HUDEP-2 (cell line): ENCODE measurements at regions not wholly inside any gene's neighbourhood (a gene's known extent, or its start where the extent isn't known, plus 50 kb on each side); places are given as distances from the start of the nearest gene placed in this dataset.

Experiments
- DNase-seq, 76 experiments: peaks; one replicate each; lab custom pipeline; 2025; ENCODE audit not compliant: unreplicated experiment in 76 of 76; lab: John Stamatoyannopoulos, UW

- DNase-seq = no peak
Measured at GRCh38 chr2:150027164-150027563, 439.6 kb upstream of the MMADHC start.

DNA sequence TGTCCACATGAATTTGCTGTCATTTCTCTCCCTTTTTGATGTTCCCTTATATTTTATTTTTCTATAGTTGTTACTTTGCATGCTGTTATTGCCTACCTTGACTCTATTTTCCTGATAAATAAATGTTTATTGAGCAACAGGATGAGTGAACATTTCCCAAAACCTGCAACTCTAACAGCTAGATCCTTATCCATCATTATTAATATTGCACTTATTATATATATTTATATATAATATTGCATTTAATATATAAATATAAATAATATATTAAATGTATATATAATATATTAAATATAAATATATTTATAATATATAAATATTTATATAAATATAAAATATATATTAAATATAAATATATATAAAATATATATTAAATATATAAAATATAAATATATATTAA lies 436.1 kb upstream of the MMADHC start:
- no peak for DNase-seq

DNA sequence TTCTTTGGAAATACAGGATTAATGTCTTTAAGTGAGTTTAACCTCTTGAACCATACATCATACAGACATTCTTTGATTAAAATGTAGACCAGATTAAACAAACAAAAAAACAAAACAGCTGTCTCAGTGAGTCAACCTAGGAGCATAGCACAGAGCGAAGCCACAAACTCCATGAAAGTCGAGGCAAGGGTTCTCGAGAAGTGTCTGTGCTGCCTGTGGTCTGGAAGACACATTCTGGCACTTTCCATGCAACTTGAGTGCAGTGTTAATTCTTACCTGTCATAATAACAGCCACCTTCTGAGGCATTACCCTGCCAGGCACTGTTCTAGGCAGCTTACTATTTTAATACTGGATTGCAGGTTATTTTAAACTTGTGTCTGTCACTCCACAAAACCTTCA lies 435.5 kb upstream of the MMADHC start:
- DNase-seq = no peak

DNA sequence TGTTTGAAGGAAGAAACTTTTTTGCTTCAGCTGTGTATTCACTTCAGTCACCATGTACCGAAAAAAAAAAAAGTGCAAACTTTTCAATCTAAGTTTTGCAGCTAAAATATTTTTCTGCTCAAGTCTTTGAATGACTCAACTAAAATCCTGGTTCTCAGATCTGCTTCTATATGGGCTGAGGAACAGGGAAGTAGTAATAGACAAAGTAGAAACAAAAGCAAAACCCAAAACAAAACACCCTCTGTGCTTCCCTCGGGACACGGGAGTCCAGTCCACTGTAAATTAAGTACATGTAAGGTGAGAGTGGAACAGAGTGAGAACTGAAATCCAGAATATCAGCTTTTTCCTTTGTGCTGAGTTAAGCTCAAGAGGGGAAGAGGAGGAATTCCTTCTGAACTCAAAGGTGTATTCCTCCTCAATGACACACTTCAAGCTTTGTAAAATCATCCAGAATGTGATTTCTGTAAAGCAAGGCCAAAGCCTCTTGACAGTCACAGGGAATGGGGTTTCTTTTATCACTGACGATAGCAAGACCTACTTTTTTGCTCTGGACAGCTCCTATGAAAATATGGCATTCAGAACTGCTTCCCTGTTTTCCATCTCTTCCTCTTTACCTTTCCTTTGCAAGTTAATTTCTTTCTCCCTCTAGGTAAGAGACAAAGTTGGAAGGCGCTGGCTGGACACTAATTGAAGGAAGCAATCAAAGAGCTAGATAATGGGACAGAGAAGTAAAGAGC lies 433.5 kb upstream of the MMADHC start:
- no peak for DNase-seq

- DNase-seq = no peak
Measured at GRCh38 chr2:150020221-150020620, 432.6 kb upstream of the MMADHC start.

DNA sequence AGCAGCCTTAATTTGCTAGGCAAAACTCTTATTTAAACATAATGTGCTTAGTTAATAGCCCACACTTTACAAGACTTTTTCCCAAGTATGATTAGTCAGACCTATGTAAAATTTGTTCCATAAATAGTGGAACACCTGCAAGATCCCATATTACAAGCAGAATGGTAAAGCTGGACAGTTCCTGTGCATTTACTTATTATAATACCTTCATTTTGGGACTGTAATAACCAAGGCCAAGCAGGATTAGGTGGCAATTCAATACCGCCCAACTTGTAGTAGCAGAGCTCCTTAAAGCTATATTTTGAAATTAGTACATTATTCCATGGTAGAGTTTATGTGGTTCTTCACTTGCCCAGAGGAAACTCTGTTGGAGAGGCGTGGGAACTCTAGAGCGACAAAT lies 431.5 kb upstream of the MMADHC start:
- DNase-seq = no peak

GRCh38 chr2:150012986-150013385 lies 425.4 kb upstream of the MMADHC start:
- DNase-seq = no peak

DNA sequence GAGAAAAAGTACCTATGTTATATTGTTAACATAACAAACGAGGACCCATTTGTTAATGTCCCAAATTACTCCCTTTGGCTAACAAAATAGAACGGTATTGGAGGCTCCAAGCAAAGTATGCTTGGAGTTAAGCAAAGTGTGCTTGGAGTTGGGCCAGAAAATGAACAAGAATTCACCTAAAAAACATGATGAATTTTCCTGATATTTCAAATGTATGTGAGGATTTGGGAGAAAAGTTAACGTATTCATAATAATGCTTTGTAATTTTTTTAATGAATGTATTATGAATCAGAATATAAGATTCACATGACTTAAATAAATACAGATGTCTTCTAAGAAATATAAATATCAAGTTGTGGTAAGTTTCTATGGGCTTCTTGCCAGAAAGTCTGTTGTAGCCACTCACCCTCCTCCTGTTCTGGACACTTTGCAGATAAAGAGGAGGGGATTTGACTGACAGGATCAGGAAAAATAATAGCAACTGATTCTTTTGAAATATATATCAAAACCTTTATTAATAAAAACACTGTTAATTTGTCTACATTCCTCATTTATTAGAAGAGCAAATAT lies 423.7 kb upstream of the MMADHC start:
- DNase-seq = no peak

- DNase-seq = no peak
Measured at GRCh38 chr2:150008901-150009300, 421.3 kb upstream of the MMADHC start.

GRCh38 chr2:150007815-150008430 lies 420.3 kb upstream of the MMADHC start:
- DNase-seq = no peak

GRCh38 chr2:150006591-150006990 lies 419.0 kb upstream of the MMADHC start:
- DNase-seq = no peak

- no peak for DNase-seq
Measured at GRCh38 chr2:150003544-150003943, 416.0 kb upstream of the MMADHC start.

GRCh38 chr2:150001788-150002187 lies 414.2 kb upstream of the MMADHC start:
- DNase-seq = no peak

DNA sequence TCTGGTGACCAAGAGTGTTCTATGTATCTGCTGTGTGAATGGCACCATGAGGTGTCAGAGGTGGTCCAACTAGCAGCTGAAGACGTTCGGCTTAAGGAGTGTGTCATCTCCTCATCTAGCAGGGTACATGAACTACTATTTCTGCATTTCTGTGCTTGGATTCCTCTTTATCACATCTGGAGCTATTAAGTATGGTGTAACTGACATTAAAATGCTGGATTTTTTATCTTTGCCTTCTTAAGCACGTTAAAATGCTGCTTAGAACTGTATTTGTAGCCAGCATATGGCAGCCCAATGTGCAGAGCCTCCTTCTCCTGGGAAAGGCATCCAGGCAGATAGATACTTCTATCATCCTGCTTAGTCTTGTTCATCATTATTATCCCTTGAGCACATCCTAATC lies 409.3 kb upstream of the MMADHC start:
- no peak for DNase-seq

DNA sequence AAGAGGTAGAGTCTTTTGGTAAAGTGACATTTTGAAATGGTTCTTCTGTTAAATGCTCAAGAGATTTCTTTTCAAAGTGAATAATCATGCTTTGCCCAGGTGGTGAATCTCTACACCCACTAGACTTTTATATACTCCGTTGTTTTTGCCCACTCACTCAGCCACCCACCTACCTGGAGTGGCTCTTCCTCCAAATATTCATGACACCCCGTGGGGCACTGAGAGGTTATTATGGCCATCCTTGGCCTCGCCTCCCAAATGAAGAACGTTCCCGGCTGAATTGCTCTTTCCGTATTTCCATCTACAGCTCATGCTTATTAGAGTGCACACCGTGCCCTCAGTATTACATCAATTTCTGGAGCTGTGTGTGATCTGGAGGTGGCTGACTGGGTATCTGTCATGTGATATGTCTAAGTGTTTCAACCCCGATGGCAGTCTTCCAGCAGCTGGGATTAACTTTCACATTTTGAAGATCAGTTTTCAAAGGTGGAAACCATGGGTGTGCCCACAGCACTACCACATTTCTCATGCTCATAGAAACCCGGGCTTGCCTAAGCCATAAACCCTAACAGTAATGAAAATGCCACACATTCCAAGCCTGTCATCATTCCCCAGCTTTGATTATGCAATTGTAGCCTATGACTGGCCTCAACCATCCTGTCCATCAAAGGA lies 406.6 kb upstream of the MMADHC start:
- DNase-seq = peak in 16 of 76 experiments; percentile 0 to 36 (median 23)

- no peak for DNase-seq
Measured at GRCh38 chr2:149993316-149993715, 405.7 kb upstream of the MMADHC start.

DNA sequence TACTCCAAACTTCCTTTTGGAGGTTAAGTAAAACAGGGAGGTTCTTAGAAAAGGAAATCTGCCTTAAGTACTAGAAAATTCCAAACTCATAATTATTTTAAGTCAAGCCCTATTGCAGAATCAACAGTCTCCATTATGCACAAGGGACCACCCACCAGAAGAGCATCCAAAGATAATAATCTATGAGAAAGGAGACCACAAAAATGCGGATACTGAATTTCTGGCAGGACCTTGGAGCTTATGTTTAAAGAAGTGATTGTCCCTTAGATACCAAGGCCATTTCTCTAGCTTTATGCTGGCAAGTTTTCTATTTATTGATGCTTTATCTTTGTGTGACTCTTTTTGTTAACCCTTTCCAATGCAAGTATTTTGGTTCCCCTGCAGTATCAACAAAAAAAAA lies 404.0 kb upstream of the MMADHC start:
- DNase-seq = no peak

GRCh38 chr2:149990965-149991364 lies 403.4 kb upstream of the MMADHC start:
- no peak for DNase-seq

- DNase-seq = no peak
Measured at GRCh38 chr2:149989447-149990063, 402.0 kb upstream of the MMADHC start.

GRCh38 chr2:149988361-149988760 lies 400.8 kb upstream of the MMADHC start:
- no peak for DNase-seq

DNA sequence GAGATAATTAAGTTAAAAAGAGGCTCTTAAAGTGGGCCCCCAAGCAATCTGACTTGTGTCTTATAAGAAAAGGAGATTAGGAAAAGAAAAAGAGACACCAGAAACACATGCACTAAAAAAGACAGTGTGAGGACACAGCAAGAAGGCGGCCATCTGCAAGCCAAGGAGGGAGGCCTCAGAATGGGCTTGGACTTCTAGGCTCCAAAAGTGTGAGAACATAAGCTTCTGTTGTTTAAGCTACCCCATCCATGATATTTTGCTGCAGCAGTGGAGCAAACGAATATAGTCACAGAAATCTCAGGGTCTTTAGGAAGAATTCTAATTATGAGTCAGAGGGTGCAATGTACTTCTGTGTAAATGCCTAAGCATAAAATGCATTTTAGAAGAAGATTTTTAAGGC lies 399.3 kb upstream of the MMADHC start:
- no peak for DNase-seq
